ENCODE measurements at regions not wholly inside any gene's neighbourhood (a gene's known extent, or its start where the extent isn't known, plus 50 kb on each side); places are given as distances from the start of the nearest gene placed in this dataset.

DNA sequence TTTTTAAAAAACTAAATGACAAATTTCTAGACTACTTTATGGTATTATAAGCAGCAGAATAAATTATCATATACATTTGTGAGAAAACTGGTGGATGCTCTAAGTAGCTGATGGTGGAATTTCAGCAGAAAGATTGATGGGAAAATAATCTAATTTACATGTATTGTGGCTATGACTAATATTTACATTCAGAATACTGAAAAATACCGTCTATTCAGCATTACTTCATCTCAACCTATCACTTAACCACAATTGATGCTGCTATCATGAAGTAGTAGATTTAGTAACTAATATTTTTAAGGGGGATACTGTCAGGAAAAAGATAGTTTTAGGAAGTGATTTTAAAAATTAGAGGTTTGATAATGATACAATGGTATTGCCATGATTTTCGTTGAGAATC, 137.9 kb downstream of the IFI44 start:
- Histone ChIP-seq H3K27ac (ENCODE audit: low read depth, low read length) (no peak overlapping the region), H3K36me3 (ENCODE audit: insufficient read depth, low read length) (no peaks in the 10 kb centered on the region), H3K79me2 (ENCODE audit: control insufficient read depth, insufficient read depth, low read length, unreplicated experiment) (no peaks in the 10 kb centered on the region), H3K27me3 (ENCODE audit: insufficient read depth, low read length) (no peaks in the 10 kb centered on the region), H3K4me3 (ENCODE audit: low read depth, low read length) (no peak overlapping the region), H2AFZ (ENCODE audit: low read length, unreplicated experiment) (no peak overlapping the region), H3K4me1 (ENCODE audit: control insufficient read depth, insufficient read depth, low read length, unreplicated experiment) (peaks cover 9% of the 10 kb centered on the region)

DNA sequence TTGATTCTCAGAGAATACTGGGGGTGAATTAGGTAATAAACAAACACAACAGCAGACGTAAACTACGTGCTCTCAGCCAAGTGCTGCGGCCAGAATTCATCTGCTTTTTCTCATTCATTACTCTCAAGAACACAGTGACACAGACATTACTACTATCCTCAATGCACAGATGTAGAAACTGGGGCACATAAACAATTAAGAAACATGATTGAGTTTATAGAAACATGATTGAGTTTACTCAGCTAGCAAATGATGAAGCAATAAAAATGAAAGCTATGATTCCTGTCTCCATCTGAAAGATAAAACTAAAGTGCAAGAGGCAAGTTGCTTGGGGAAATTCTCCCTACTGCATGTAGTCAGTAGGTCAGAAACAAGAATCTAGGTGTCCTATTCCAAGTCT, 140.5 kb downstream of the IFI44 start:
- Histone ChIP-seq H3K36me3 (ENCODE audit: insufficient read depth, low read length) (no peaks in the 10 kb centered on the region), H3K79me2 (ENCODE audit: control insufficient read depth, insufficient read depth, low read length, unreplicated experiment) (no peaks in the 10 kb centered on the region), H3K27me3 (ENCODE audit: insufficient read depth, low read length) (no peaks in the 10 kb centered on the region), H3K4me3 (ENCODE audit: low read depth, low read length) (no peak overlapping the region), H3K4me1 (ENCODE audit: control insufficient read depth, insufficient read depth, low read length, unreplicated experiment) (peaks cover 9% of the 10 kb centered on the region), H3K27ac (ENCODE audit: low read depth, low read length) (no peak overlapping the region), H2AFZ (ENCODE audit: low read length, unreplicated experiment) (no peak overlapping the region)

DNA sequence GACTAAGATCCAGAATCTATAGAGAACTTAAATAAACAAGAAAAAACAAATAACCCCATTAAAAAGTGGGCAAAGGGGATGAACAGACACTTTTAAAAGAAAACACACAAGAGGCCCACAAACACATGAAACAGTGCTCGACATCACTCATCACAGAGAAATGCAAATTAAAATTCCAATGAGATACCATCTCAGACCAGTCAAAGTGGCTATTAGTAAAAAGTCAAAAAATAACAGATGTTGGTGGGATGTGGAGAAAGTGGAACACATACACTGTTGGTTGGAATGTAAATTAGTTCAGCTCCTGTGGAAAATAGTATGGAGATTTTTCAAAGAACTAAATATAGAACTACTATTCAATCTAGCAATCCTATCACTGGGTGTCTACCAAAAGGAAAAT, 143.1 kb downstream of the IFI44 start:
- Histone ChIP-seq H3K36me3 (ENCODE audit: insufficient read depth, low read length) (no peaks in the 10 kb centered on the region), H3K4me1 (ENCODE audit: control insufficient read depth, insufficient read depth, low read length, unreplicated experiment) (peaks cover 7% of the 10 kb centered on the region), H3K4me3 (ENCODE audit: low read depth, low read length) (no peak overlapping the region), H2AFZ (ENCODE audit: low read length, unreplicated experiment) (no peak overlapping the region), H3K79me2 (ENCODE audit: control insufficient read depth, insufficient read depth, low read length, unreplicated experiment) (no peaks in the 10 kb centered on the region), H3K27ac (ENCODE audit: low read depth, low read length) (no peak overlapping the region), H3K27me3 (ENCODE audit: insufficient read depth, low read length) (no peaks in the 10 kb centered on the region)

- Histone ChIP-seq H3K27me3 (ENCODE audit: insufficient read depth, low read length) (no peaks in the 10 kb centered on the region), H3K27ac (ENCODE audit: low read depth, low read length) (no peak overlapping the region), H3K79me2 (ENCODE audit: control insufficient read depth, insufficient read depth, low read length, unreplicated experiment) (no peaks in the 10 kb centered on the region), H3K36me3 (ENCODE audit: insufficient read depth, low read length) (no peaks in the 10 kb centered on the region), H3K4me3 (ENCODE audit: low read depth, low read length) (no peak overlapping the region), H2AFZ (ENCODE audit: low read length, unreplicated experiment) (no peak overlapping the region), H3K4me1 (ENCODE audit: control insufficient read depth, insufficient read depth, low read length, unreplicated experiment) (no peaks in the 10 kb centered on the region)
These were observed 147.6 kb downstream of the IFI44 start for GRCh38 chr1:78797108-78797781.

DNA sequence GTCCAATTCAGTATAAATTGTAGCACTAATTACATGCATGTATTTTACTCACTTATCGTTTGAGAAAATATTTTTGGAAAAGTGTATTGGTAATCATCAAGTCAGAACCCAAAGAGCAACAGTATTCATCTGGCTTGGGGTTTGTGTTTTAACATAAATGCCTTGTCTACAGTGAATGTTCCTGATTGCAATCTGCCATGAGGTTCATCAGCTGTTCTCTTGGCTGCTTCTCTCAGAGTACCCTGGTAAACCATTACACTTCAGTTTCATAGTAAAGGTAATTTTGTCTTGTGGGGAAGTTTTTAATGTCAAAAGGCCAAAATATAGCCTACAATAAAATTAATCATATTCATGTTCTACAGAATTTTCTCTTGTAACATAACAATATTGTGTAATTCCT, 150.3 kb downstream of the IFI44 start:
- H3K36me3 ChIP-seq (ENCODE audit: insufficient read depth, low read length), result no peaks in the 10 kb centered on the region
- H2AFZ ChIP-seq (ENCODE audit: low read length, unreplicated experiment), result no peak overlapping the region
- H3K79me2 ChIP-seq (ENCODE audit: control insufficient read depth, insufficient read depth, low read length, unreplicated experiment), result no peaks in the 10 kb centered on the region
- H3K27me3 ChIP-seq (ENCODE audit: insufficient read depth, low read length), result no peaks in the 10 kb centered on the region
- H3K4me1 ChIP-seq (ENCODE audit: control insufficient read depth, insufficient read depth, low read length, unreplicated experiment), result no peaks in the 10 kb centered on the region
- no peak overlapping the region for H3K4me3 ChIP-seq (ENCODE audit: low read depth, low read length)
- H3K27ac ChIP-seq (ENCODE audit: low read depth, low read length), result no peak overlapping the region

DNA sequence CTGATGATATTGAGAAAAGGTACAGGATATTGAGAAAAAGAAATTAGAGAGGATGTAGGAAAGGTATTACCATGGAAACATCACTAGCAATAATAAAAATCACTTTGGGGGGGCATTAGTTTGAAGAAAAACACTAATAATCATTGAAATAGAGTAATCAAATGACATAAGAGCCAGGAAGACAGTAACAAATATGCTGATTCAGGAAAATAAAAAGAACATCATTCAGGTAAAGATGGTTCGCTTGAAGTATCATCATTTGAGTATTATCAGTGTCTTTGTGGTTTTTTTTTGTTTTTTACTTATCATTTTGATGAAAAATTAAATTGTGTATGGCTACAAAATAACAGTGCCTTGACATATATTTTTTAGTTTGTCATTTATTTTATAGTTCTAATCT, 164.5 kb downstream of the IFI44 start:
- Histone ChIP-seq H3K4me1 (ENCODE audit: control insufficient read depth, insufficient read depth, low read length, unreplicated experiment) (no peaks in the 10 kb centered on the region), H2AFZ (ENCODE audit: low read length, unreplicated experiment) (no peak overlapping the region)

GRCh38 chr1:78825561-78825960, 175.9 kb downstream of the IFI44 start:
- no peak overlapping the region for H2AFZ ChIP-seq (ENCODE audit: low read length, unreplicated experiment)
- peaks cover 26% of the 10 kb centered on the region for H3K4me1 ChIP-seq (ENCODE audit: control insufficient read depth, insufficient read depth, low read length, unreplicated experiment)
- H3K79me2 ChIP-seq (ENCODE audit: control insufficient read depth, insufficient read depth, low read length, unreplicated experiment), result no peaks in the 10 kb centered on the region
- no peaks in the 10 kb centered on the region for H3K36me3 ChIP-seq (ENCODE audit: insufficient read depth, low read length)
- H3K27ac ChIP-seq (ENCODE audit: low read depth, low read length), result peak overlapping the region; percentile 7; the same call in 1 of the 2 replicates
- H3K27me3 ChIP-seq (ENCODE audit: insufficient read depth, low read length), result no peaks in the 10 kb centered on the region
- no peak overlapping the region for H3K4me3 ChIP-seq (ENCODE audit: low read depth, low read length)

More for the DNA sequence above, 164.5 kb downstream of the IFI44 start:
- Histone ChIP-seq H3K4me3 (ENCODE audit: low read depth, low read length) (no peak overlapping the region), H3K27me3 (ENCODE audit: insufficient read depth, low read length) (no peaks in the 10 kb centered on the region), H3K36me3 (ENCODE audit: insufficient read depth, low read length) (no peaks in the 10 kb centered on the region), H3K27ac (ENCODE audit: low read depth, low read length) (no peak overlapping the region), H3K79me2 (ENCODE audit: control insufficient read depth, insufficient read depth, low read length, unreplicated experiment) (no peaks in the 10 kb centered on the region)

DNA sequence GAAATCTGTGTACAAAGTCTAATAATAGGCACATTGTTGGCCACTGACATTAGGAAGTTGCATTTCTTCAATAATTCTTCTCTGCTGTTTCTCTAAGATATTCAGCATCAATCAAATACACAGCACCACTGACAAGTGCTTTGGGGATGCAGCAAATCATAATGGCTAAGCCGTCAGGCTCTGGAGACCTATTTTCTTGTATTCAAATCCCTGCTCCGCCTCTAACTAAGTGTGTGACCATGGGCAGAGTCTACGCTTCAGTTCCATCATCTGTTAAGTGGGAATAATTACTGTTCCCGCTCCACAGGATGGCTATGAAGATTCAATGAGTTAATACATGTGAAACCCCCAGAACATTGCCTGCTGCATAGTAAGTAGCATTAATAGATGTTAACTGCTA, 176.9 kb downstream of the ADGRL4 start:
- Histone ChIP-seq H3K27ac (ENCODE audit: low read depth, low read length) (no peak overlapping the region), H3K36me3 (ENCODE audit: insufficient read depth, low read length) (no peaks in the 10 kb centered on the region), H3K4me3 (ENCODE audit: low read depth, low read length) (no peak overlapping the region), H3K79me2 (ENCODE audit: control insufficient read depth, insufficient read depth, low read length, unreplicated experiment) (no peaks in the 10 kb centered on the region), H3K27me3 (ENCODE audit: insufficient read depth, low read length) (no peaks in the 10 kb centered on the region), H3K4me1 (ENCODE audit: control insufficient read depth, insufficient read depth, low read length, unreplicated experiment) (peaks cover 53% of the 10 kb centered on the region), H2AFZ (ENCODE audit: low read length, unreplicated experiment) (no peak overlapping the region)

- Histone ChIP-seq H3K36me3 (ENCODE audit: insufficient read depth, low read length) (no peaks in the 10 kb centered on the region), H3K79me2 (ENCODE audit: control insufficient read depth, insufficient read depth, low read length, unreplicated experiment) (no peaks in the 10 kb centered on the region), H3K27ac (ENCODE audit: low read depth, low read length) (no peak overlapping the region), H3K4me1 (ENCODE audit: control insufficient read depth, insufficient read depth, low read length, unreplicated experiment) (peaks cover 50% of the 10 kb centered on the region), H2AFZ (ENCODE audit: low read length, unreplicated experiment) (peak overlapping the region; percentile 3), H3K27me3 (ENCODE audit: insufficient read depth, low read length) (no peaks in the 10 kb centered on the region), H3K4me3 (ENCODE audit: low read depth, low read length) (no peak overlapping the region)
These were observed 176.2 kb downstream of the ADGRL4 start for GRCh38 chr1:78830321-78830720.

- peak overlapping the region; percentile 92 for H3K27ac ChIP-seq (ENCODE audit: low read depth, low read length)
These were observed 174.7 kb downstream of the ADGRL4 start for GRCh38 chr1:78831731-78832360.

DNA sequence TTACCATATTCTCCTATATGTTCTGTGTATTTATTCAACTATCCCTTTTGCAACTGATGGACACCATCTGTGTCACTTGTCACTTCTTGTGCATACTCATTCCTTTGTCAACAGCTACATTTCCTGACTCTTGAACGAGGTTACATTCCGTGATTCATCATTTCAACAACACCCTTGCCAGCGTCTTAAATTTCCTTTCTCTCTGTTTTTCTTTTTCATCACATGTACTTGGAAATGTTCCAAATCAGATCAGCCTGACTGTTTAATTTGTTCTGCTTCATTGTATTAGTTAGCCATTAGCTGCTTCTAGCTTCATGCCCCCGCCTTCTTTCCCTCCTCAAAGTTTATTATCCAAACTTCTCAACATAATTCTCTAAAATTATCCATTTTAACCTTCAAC, 173.0 kb downstream of the ADGRL4 start:
- no peak overlapping the region for H2AFZ ChIP-seq (ENCODE audit: low read length, unreplicated experiment)
- peaks cover 62% of the 10 kb centered on the region for H3K4me1 ChIP-seq (ENCODE audit: control insufficient read depth, insufficient read depth, low read length, unreplicated experiment)
- no peaks in the 10 kb centered on the region for H3K27me3 ChIP-seq (ENCODE audit: insufficient read depth, low read length)
- H3K79me2 ChIP-seq (ENCODE audit: control insufficient read depth, insufficient read depth, low read length, unreplicated experiment), result no peaks in the 10 kb centered on the region
- H3K4me3 ChIP-seq (ENCODE audit: low read depth, low read length), result peak overlapping the region; percentile 28; the same call in 1 of the 2 replicates
- peak overlapping the region; percentile 92 for H3K27ac ChIP-seq (ENCODE audit: low read depth, low read length)
- H3K36me3 ChIP-seq (ENCODE audit: insufficient read depth, low read length), result no peaks in the 10 kb centered on the region

More at GRCh38 chr1:78831731-78832360, 174.7 kb downstream of the ADGRL4 start:
- no peaks in the 10 kb centered on the region for H3K27me3 ChIP-seq (ENCODE audit: insufficient read depth, low read length)
- no peaks in the 10 kb centered on the region for H3K36me3 ChIP-seq (ENCODE audit: insufficient read depth, low read length)
- H2AFZ ChIP-seq (ENCODE audit: low read length, unreplicated experiment), result no peak overlapping the region
- H3K79me2 ChIP-seq (ENCODE audit: control insufficient read depth, insufficient read depth, low read length, unreplicated experiment), result no peaks in the 10 kb centered on the region
- H3K4me1 ChIP-seq (ENCODE audit: control insufficient read depth, insufficient read depth, low read length, unreplicated experiment), result peaks cover 51% of the 10 kb centered on the region
- peak overlapping the region; percentile 3; the same call in 1 of the 2 replicates for H3K4me3 ChIP-seq (ENCODE audit: low read depth, low read length)
